Dedifferentiated amniotic fluid mesenchymal stem cell (primary cell): ENCODE measurements at regions not wholly inside any gene's neighbourhood (a gene's known extent, or its start where the extent isn't known, plus 50 kb on each side); places are given as distances from the start of the nearest gene placed in this dataset.

Source experiments
- DNase-seq: peaks from one replicate; pipeline ENCODE4 v3.0.0-alpha.2; 2016; ENCODE audit errors: extremely low spot score

DNA sequence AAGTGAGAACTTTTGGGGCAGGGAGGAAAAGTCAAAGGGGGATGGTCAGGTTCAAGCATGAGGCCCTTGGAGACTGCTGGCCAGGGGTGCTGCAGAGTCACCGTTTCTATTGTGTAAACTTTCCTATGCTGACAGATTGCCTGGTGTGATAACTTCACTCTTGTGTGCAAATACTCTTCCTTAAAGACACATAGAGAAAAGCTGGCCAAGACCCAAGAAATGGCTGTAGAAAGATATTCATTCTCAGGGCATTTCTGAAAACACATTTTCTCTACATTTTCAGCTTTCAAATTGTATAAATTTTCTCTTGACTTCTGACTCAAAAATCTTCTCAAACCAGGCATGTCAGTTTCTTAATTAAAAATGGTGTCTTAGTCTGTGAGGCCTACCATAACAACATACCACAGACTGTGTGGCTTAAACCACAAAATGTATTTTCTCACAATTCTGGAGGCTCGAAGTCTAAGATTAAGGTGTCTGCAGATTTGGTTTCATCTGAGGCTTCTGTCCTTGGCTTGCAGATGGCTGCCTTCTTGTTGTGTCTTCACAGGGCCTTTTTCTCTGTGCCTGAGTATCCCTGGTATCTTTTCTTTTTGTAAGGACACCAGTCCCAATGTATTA, 304.5 kb downstream of the KCNRG start:
- no peak for DNase-seq

DNA sequence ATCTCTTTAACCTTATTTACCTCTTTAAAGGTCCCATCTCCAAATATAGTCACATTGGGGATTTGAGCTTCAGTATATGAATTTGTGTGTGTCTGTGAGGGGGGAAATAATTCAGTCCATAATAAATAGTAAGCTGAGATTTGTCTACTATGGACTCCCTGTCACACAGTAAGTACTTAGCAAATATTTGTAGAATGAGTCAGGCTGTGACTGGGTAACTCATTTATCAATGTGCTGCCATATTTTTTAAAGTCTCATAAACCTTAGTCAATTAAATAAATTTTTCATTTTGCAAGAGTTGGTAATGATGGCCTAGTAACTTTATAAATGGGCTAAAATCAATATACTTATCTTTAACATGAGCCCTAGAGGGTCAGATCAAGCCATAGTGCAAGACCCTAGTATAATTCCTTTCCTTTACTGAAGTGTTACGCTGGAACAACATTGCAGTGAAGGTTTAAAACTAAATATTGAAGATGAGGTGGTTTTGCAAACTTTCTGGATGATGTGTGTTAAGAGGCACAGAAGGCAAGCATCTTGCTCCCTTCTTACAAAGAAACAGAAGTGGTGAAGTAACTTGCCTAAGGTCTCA, 305.1 kb downstream of the KCNRG start:
- DNase-seq, result no peak

DNA sequence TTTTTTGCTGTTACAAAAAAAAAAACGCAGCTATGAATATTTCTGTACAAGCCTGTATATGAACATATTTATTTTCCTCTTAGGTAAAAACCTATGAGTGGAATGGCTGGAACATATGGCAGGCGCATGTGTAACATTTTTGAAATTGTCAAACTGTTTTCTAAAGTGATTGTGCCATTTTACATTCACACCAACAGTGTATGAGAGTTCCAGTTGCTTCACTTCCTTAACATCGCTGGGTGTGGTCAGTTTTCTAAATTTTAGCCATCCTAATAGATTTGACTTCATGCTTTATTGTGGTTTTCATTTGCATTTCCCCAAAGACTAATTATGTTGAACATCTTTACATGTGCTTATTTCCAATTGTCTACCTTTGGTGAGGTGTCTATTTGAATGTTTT, 306.8 kb downstream of the KCNRG start:
- DNase-seq, result no peak

DNA sequence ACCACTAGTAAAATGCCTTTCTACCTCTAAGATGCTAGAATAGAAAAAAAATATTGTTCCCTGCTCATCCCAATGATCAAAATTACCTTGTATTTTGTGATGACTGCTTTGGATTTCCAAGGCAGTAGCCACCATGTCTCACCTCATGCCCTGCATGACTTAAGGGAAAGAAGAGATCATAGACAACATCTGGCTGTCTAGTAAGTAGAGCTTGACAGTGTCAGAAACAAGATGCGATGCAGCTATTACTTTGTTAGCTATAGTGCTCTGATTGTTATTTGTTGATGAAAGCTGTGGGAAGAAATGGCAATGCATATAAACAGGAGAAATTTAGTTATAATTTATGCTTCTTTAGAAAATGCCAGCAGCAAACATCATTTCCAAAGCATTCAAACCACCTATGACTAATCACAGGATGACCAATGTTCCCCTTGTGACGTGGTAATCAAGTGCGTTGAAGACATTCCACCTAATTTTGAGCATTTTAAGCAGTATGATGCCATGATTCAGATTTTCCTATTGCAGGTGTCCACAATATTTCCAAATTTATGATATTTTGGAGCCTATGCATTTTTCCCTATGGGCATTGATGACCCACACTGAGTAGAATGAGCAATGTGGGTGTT, 308.3 kb downstream of the KCNRG start:
- DNase-seq, result peak; percentile 60

DNA sequence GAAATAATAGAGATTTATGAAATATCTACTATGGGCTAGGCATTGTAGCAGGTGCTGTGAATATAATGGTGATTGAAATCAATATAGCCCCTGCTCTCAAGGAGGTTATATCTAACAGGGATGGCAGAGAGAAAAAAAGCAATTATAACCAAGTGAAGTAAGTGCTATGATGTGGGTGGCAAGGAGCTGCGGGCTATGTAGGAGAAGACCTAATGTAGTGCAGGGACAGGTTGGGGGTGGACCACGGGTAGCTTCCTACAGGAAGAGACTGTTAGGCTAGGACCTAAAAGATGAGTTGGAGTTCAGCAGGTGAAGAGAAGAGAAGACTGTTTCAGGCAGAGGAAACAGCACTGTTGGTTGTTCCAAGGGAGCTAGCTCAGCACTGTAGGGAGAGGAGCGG, 311.0 kb downstream of the KCNRG start:
- DNase-seq, result no peak

DNA sequence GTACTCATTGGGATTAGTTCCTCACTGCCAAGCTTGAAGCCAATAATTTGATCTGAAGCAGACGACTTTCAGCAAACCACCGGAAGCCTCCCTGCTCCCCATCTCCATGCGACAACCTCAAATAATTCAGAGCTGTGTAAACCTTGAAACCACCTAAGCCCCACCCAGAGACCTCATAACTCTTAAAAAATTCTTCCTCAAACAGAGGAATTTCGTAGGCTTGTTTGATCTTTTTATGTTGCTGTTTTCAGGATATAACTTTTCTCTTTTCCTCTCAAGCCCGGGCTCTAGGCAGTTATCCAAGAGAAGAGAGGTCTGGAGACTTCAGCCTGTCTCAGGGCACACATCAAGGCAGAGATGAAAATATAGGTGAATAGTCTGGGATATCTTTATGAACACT, 311.6 kb downstream of the KCNRG start:
- no peak for DNase-seq

DNA sequence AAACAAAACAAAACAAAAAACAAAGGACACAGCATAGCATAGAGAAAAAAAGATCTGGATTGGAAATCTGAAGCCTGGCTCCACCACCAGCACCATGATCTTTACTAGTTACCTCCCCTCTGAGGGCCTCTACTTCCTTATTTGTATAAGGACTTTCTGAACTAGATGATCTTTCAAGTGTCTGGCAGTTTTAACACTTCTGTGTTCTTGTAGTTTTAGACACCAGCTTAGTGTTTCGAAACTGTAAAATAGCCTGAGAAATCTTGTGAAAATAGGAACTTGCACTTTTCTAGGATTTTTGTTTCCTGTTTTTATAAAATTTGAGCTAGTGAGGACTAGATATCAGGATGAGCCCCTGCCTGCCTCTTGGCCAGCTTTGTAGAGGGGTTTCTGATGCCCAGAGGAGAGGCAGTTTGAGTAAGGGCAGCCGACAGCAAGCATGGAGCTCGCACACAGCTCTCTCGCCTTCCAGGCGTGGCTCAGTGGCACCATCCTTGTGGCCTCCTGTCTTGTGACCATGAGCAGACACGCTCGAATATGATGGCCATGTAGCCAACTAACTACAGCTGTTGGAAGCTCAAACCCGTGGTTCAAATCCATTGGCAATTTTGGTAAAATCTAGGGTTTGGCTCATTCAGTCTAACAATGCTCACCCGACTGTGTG, 319.0 kb downstream of the KCNRG start:
- no peak for DNase-seq

DNA sequence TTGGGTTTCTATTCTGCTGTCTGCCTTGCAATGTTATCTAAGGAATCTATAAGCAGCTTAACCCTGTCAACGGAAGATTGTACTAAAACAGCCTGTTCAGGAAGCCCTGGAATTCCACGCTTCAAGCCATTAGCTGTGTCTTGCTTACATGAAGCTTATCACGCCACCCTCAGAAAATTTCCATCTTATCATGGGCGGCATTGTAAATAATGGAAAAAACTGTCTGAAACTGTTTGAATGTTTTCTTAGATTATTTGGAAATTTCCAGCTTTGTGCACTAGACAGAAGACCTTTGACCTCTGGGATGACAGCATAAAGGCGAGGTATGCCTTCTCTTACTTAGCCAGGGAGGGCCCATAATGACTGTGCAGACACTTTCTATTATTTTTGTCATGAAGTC, 319.7 kb downstream of the KCNRG start:
- no peak for DNase-seq

DNA sequence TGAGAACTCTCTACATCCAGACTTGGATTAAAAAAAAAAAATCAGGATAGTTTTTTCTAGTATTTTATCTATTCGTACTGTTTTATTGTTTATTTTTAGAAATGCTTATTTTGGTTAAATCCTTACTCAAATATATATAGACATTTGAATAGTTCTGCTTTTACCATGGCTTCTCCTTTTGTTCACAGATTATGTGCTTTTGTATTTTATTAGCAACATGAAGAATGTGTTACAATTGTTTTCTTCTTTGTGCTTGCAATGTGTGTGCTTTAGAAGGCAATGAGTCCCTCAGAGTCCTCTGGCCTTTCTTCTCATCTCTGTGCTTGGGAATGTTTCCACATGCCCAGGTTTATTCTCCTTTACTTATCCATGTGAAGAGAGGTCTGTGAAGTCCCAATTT, 324.0 kb downstream of the KCNRG start:
- no peak for DNase-seq

DNA sequence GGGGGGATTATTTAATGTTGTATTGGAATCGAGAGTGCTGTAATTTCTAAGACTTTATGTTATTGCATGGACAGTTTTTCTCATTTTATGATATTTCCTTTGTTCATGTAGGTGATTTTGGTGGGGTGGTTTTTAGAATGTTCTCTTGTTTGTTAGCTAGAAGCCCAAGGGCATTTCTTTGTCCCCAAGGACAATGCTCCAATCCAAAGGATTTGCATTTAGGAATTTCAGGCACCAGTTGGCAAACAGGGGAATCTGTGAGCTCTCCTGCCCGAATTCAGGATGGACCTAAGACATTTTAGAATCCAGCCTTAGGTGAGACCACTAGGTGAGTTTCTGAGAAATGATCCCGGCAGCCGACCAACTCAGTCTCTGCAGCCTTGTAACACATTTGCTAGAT, 324.9 kb downstream of the KCNRG start:
- DNase-seq, result no peak

DNA sequence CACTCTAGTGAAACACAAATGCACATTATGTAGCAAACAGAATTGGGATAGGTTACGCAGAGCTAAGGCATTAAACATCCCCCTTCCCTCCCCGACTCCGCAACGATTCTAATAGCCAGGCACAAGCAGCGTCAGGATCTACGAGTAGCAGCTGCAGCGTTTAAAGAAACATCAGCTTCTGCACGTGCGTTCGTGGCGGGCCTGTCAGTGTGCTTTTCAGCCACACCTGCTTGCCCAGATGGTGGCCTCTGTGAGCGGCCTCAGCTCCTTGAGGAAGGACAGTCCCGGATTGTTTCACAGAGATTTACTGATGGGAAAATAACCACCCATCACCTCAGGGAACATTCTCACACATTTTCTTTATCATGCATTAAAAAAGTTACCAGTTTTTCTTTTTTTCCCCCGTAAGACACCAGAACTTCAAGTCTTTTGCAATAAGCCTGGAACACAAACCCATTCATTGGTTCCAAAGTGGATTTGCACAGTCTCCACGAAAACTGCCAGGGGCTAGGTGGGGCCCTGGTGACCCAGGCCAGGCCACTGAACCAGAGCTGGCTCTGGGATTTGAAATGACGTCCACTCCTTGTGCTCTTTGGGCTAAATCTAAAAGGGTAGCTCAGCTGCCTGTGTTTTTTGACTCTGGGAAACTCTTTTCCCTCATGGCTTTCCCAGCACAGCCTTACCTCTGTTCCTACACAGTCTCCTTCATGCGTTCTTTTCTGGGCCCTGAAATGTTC, 325.5 kb downstream of the KCNRG start:
- DNase-seq, result no peak

DNA sequence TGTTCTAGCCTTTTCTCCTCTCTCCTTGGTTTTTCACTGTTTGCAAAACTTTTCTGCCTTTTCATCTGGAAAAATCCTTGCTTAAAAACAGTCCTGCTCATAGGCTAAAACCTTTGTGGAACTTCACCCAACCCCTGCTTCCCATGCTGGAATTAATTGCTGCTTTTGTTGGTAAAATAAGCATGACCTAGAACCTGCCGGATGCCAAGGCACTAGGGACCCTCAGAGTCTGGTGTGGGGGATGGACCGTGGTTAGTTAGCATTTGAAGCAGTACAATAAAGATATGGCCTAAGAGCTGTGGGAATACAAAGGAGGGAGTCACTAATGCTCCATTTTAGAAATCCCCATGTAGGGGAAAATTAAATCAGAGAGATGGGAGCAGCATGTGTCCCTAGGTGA, 326.3 kb downstream of the KCNRG start:
- no peak for DNase-seq

DNA sequence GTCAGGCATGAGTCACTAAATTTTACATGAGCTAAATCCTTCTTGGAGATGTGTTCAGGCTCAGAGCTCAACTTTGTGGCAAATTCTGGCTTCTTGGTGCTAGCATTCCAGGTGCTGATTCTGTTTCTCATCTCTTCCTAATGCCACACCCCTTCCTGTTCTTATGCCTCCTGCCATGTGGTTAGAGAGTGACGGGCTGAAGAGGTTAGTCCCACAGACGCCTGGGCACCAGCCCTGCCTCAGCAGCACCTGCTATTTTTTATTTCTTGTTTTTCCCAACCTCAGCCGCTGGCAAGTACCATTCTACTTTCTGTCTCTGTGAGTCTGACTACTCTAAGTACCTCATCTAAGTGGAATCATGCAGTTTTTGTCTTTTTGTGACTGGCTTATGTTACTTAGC, 329.5 kb downstream of the KCNRG start:
- DNase-seq, result no peak

DNA sequence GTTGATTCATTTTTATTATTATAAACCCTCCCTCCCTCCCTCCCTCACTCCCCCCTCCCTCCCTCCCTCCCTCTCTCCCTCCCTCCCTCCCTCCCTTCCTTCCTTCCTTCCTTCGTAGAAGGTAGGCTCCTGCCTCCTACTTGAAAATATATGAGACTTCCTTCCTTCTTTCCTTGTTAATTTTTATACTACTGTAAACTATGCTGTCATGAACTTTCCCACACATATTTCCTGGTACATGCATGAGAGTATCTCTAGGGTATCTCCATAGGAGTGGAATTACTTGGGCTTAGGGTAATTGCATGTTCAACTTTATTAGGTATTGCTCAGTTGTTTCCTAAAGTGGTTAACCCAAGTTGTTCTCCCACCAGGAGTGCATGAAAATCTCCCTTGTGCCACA, 330.6 kb downstream of the KCNRG start:
- DNase-seq, result no peak

DNA sequence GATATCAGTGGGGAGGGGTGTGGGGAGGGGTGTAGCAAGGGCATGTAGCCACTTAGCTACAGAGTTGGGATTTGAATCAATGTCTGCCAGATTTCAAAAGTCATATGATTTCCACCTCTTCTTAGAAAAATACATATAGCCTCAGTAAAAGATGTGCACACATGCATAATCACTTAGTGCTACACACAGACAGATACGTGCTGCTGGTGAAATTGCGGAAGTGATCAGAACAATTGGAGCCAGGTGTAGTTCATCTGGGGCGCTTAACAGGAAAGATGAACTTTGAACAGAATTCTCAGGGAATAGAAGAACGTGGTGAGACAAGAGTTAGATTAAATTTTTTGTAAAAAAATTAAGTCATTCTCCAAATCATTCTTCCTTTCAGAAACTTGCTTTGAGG, 333.1 kb downstream of the KCNRG start:
- DNase-seq, result no peak

DNA sequence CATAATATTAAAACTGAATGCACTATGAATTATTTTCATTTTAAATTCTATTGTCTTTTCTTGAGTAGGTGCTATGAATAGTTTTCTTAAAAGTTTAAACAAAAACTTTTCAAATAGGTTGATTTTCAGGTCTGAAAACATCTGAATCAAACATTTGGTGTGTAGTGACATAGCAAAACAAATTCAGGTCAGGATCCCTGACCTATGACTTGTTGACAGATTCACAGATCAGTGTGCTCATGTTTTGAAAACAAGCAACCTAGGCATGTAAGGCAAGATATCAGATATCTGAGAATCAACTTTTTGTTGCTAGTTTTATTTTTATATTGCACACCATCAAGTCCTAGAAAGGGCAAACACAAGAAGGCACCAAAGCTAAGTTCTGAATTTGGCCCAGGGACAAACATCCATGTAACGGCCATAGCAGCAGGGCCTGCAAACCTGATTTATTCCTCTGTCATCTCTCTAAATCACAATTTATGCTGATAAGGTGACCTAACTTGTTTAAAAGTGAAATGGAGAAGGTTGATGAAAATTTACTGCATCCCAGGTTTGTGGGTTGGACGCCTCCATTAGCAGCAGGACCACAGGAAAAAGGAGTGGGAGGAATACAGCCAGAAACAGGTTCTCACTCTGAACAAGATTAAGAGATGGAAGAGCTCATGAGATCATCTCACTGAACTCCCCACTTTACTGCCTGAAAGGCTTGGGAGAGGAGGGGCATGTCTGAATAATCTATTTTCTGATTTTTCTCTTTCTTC, 337.7 kb downstream of the KCNRG start:
- no peak for DNase-seq

DNA sequence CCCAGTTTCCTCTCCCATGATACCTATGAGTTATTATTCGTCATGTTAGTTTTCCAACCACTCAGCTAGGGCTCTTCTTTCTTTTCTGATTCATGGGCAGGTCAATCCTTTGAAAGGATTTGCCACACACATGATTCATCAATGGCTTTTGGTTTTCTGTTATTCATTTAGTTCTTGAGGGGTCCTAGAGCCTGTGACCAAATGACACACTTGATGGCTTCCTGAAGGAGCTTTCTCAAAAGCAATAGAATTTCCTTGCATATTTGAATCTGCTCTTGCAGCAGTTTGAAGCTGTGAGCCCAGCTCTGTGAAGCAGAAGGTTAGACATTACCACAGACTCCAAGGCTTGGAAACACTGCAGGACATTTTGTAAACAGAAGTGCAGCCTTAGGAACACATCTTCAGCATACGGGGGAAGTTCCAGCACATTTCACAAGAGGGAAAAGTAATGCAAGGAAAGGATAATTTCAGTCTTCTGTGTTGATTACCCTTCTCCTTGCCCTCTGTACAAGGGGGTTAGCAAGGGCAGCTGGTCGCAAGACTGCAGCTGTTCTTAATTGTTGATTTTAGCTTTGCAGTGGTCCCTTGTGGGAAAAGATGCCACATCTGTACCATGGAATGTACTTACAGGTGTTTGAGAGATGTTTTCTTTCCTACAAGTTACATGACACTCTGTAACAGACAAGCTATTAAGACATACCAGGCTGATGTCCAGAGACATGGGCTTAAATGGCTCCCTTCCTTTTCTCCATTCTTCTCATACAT, 338.6 kb downstream of the KCNRG start:
- no peak for DNase-seq

DNA sequence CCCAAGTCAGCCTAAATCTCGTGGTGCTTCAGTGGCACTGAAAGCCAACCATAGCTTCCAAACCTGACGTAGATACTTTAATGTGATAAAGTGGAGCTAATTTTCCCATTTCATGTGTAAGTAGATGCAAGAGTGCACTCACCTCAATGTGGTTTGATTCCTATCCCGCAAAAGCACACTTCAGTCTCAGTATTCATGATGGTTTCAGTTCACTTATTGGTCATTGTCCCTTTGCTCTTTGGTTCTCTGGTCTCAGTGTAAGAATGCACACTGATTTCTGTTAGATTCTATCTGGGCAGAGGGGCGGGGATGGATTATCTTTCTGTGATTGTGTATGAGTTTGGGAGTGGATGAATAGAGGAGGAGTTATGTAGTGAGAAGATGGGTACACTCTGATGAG, 340.6 kb downstream of the KCNRG start:
- no peak for DNase-seq

DNA sequence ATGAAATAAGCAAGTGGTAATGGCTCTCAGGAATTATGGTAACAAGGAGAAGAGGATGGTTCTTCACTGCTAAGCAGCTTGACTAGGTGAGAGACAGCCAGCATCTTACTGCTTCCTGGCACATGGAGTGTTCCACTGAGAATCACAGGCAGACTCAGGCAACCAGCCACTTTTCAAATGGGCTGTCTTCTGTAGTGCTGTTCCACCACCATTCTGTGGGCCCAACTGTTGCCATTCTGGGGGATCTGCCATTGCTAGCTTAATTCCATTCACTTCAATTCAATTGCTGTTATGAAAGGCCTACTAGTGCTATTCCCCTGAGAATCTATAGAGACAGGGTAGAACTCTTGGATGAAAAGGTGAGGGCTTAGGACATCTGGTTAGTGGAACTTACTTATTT, 341.9 kb downstream of the KCNRG start:
- no peak for DNase-seq

DNA sequence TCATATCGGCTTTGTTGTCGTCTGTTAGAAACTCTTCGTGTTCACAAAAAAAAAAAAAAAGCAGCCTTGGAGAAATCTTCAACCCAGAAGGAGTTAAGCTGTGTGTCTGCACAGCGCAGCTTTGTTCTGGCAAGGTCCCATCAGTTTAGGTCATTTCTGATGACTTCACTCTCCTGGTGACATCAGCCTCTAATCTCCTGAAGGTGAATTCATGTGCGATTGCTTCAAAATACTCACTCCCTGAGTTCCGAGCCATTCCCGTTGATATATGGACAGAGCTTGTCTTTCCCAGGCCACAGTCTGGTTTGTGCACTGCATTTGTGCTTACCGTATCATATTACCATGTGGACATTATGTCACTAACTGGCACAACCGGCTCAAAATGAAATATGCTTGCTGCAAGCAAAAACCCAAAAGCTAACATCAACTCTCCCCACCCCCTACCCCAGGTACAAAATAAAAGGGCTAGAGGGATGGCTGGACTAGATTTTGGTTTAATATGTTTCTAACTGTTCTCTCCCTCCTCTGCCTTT, 342.4 kb downstream of the KCNRG start:
- DNase-seq, result peak; percentile 67
